Tibial artery (tissue), 4 donors: ENCODE measurements at regions not wholly inside any gene's neighbourhood (a gene's known extent, or its start where the extent isn't known, plus 50 kb on each side); places are given as distances from the start of the nearest gene placed in this dataset.

ENCODE experiments used
- DNase-seq, 2 donors: peaks; one replicate each; pipeline ENCODE4 v3.0.0-alpha.2; 2019
- H3K27ac ChIP-seq, 2 donors: fragments of 200-600 bp; sonication (generic) in 1 of 2; 1 replicate in 1 of 2; 2 replicates in 1 of 2; pipeline ENCODE4 v1.5.1; 2018 to 2019; ENCODE audit warnings: mild to moderate bottlenecking in 1 of 2
- H3K27me3 ChIP-seq, 2 donors: fragments of 200-600 bp; sonication (generic) in 1 of 2; one replicate each; pipeline versions ENCODE4 v1.5.1 to v1.6.0; 2016 to 2019
- H3K36me3 ChIP-seq, 3 donors: fragments of 200-600 bp; sonication (generic) in 2 of 3; one replicate each; pipeline ENCODE4 v1.5.1; 2016 to 2019; ENCODE audit warnings: mild to moderate bottlenecking in 2 of 3
- H3K4me1 ChIP-seq, 4 donors: fragments of 200-600 bp; sonication (generic) in 2 of 4; 1 replicate in 3 of 4; 2 replicates in 1 of 4; pipeline ENCODE4 v1.5.1; 2016 to 2019
- H3K4me3 ChIP-seq, 2 donors: fragments of 200-600 bp; sonication (generic) in 1 of 2; 1 replicate in 1 of 2; 2 replicates in 1 of 2; pipeline ENCODE4 v1.5.1; 2018 to 2019; ENCODE audit warnings: mild to moderate bottlenecking in 2 of 2
- H3K9me3 ChIP-seq, 3 donors: fragments of 200-600 bp; sonication (generic) in 1 of 3; one replicate each; pipeline ENCODE4 v1.5.1; 2016 to 2019
- CTCF ChIP-seq, 2 experiments: fragments of 200-600 bp in 1 of 2; fragments of 450-650 bp in 1 of 2; IDR thresholded peaks; one replicate each; pipeline ENCODE4 v1.5.1; 2017 to 2019; ENCODE audit warnings: antibody characterized with exemption in 2 of 2, mild to moderate bottlenecking in 1 of 2, moderate library complexity in 1 of 2
- intact Hi-C: fragments of 100-400 bp; cut with DNase I; formaldehyde crosslinking; loops from one replicate; pipeline ENCODE4 v1.15.0; 2023; ENCODE audit warnings: low total_unique reads

- Histone ChIP-seq H3K4me1 (peaks cover 0 to 8% (median 3%) of the 10 kb centered on the region in 4 donors), H3K36me3 (no peaks in the 10 kb centered on the region), H3K27ac (no peak overlapping the region), H3K9me3 (no peaks in the 10 kb centered on the region), H3K4me3 (no peak overlapping the region), H3K27me3 (peaks cover 0 to 4% of the 10 kb centered on the region in 2 donors)
- no peak for TF ChIP-seq CTCF (IDR thresholded peaks at IDR 0.05)
- no peak for DNase-seq
- intact Hi-C loops = no loop called here
These were observed 265.9 kb downstream of the TBC1D4 start for GRCh38 chr13:75216038-75216437.

DNA sequence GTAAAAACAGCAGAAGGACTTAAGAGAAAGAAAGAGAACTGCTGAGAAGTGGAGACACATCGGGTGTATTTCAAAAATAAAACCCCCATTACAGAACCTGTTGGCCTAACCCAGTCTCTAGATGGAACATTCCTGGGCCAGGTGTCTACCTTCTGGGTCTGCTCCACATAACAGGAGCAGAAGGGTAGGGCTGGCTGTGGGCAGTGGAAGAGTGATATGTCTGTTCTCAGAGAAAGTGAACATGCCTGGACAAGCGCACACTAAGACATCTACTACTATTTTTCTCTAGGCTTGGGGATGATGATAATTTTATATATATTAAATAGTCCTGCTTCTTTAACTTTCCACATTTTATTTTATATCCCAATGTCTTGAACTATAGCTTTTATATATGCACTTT, 267.1 kb downstream of the TBC1D4 start:
- DNase-seq = no peak
- Histone ChIP-seq H3K4me1 (peaks cover 0 to 5% (median 1%) of the 10 kb centered on the region in 4 donors), H3K27me3 (no peaks in the 10 kb centered on the region), H3K9me3 (no peaks in the 10 kb centered on the region), H3K27ac (no peak overlapping the region), H3K36me3 (no peaks in the 10 kb centered on the region), H3K4me3 (no peak overlapping the region)
- intact Hi-C loops = no loop called here
- TF ChIP-seq CTCF (IDR thresholded peaks at IDR 0.05) = no peak

GRCh38 chr13:75202981-75203380, 279.0 kb downstream of the TBC1D4 start:
- Histone ChIP-seq H3K27me3 (no peaks in the 10 kb centered on the region), H3K4me3 (no peak overlapping the region), H3K36me3 (no peaks in the 10 kb centered on the region), H3K9me3 (peaks cover 0 to 7% (median 2%) of the 10 kb centered on the region in 3 donors), H3K27ac (no peak overlapping the region), H3K4me1 (peaks cover 0 to 10% (median 0%) of the 10 kb centered on the region in 4 donors)
- intact Hi-C loops = no loop called here
- no peak for TF ChIP-seq CTCF (IDR thresholded peaks at IDR 0.05)
- DNase-seq = no peak

- no peaks in the 10 kb centered on the region for H3K36me3 ChIP-seq
- intact Hi-C loops = no loop called here
- H3K27me3 ChIP-seq = no peaks in the 10 kb centered on the region
- DNase-seq = no peak
- H3K4me3 ChIP-seq = no peak overlapping the region
- peaks cover 0 to 54% (median 23%) of the 10 kb centered on the region in 4 donors for H3K4me1 ChIP-seq
- no peaks in the 10 kb centered on the region for H3K9me3 ChIP-seq
- TF ChIP-seq CTCF (IDR thresholded peaks at IDR 0.05) = no peak
- peak overlapping the region in 1 of 2 donors; percentile 19 for H3K27ac ChIP-seq
These were observed 284.2 kb downstream of the TBC1D4 start for GRCh38 chr13:75197803-75198202.

GRCh38 chr13:75196147-75196837, 285.7 kb downstream of the TBC1D4 start:
- no peak for DNase-seq
- no peaks in the 10 kb centered on the region for H3K27me3 ChIP-seq
- peak in 1 of 2 experiments; percentile 20 for TF ChIP-seq CTCF (IDR thresholded peaks at IDR 0.05)
- peak overlapping the region in 1 of 2 donors; percentile 8 for H3K4me3 ChIP-seq
- H3K36me3 ChIP-seq = no peaks in the 10 kb centered on the region
- peaks cover 0 to 54% (median 23%) of the 10 kb centered on the region in 4 donors for H3K4me1 ChIP-seq
- intact Hi-C loops = no loop called here
- peak overlapping the region; percentile 64 to 65 for H3K27ac ChIP-seq
- H3K9me3 ChIP-seq = no peaks in the 10 kb centered on the region
